Loucy (cell line): ENCODE measurements at regions not wholly inside any gene's neighbourhood (a gene's known extent, or its start where the extent isn't known, plus 50 kb on each side); places are given as distances from the start of the nearest gene placed in this dataset.

Experiments
- H2AFZ ChIP-seq: fragments of 200-600 bp; sonication (generic); 2 replicates; pipeline ENCODE4 v1.6.0; 2016; ENCODE audit warnings: antibody characterized with exemption, mild to moderate bottlenecking, low read length, moderate library complexity
- H3F3A ChIP-seq: fragments of 200-600 bp; 2 replicates; pipeline ENCODE4 v1.6.0; 2016; ENCODE audit warnings: antibody characterized with exemption, low read depth, mild to moderate bottlenecking
- H3K27me3 ChIP-seq: fragments of 200-600 bp; sonication (generic); 2 replicates; pipeline ENCODE4 v1.6.1; 2014; ENCODE audit warnings: low read length, mild to moderate bottlenecking; ENCODE audit not compliant: insufficient read depth, poor library complexity, severe bottlenecking
- H3K36me3 ChIP-seq: fragments of 200-600 bp; sonication (generic); 2 replicates; pipeline ENCODE4 v1.6.1; 2016; ENCODE audit warnings: low read length; ENCODE audit not compliant: insufficient read depth
- H3K4me1 ChIP-seq: fragments of 200-600 bp; sonication (generic); 2 replicates; pipeline ENCODE4 v1.5.1; 2014; ENCODE audit warnings: low read length, mild to moderate bottlenecking; ENCODE audit not compliant: insufficient read depth, poor library complexity, severe bottlenecking
- H3K4me2 ChIP-seq: fragments of 200-600 bp; sonication (generic); 2 replicates; pipeline ENCODE4 v1.6.0; 2014; ENCODE audit warnings: antibody characterized with exemption, low read length, low read depth, mild to moderate bottlenecking; ENCODE audit not compliant: poor library complexity, severe bottlenecking
- H3K4me3 ChIP-seq: fragments of 200-600 bp; sonication (generic); 2 replicates; pipeline ENCODE4 v1.5.1; 2014; ENCODE audit warnings: low read length, mild to moderate bottlenecking, mixed read lengths; ENCODE audit not compliant: poor library complexity, severe bottlenecking
- H3K79me2 ChIP-seq: fragments of 200-600 bp; sonication (generic); 2 replicates; pipeline ENCODE4 v1.6.1; 2014; ENCODE audit warnings: low read length; ENCODE audit not compliant: insufficient read depth
- H3K9ac ChIP-seq: fragments of 200-600 bp; sonication (generic); 2 replicates; pipeline ENCODE4 v1.6.0; 2014; ENCODE audit warnings: mild to moderate bottlenecking, low read depth, low read length, moderate library complexity; ENCODE audit not compliant: poor library complexity, severe bottlenecking
- H3K9me2 ChIP-seq: fragments of 200-600 bp; sonication (generic); replicated peaks from 2 replicates; pipeline ENCODE4 v1.6.1; 2016; ENCODE audit warnings: low read depth, low read length, mixed read lengths
- H3K9me3 ChIP-seq: fragments of 200-600 bp; sonication (generic); 2 replicates; pipeline ENCODE4 v1.6.1; 2014; ENCODE audit warnings: mild to moderate bottlenecking, antibody characterized with exemption, low read length, low read depth; ENCODE audit not compliant: insufficient read depth
- H4K20me1 ChIP-seq: fragments of 200-600 bp; sonication (generic); 2 replicates; pipeline ENCODE4 v1.6.0; 2014; ENCODE audit warnings: antibody characterized with exemption, low read length, mild to moderate bottlenecking; ENCODE audit not compliant: insufficient read depth, poor library complexity, severe bottlenecking
- EZH2phosphoT487 ChIP-seq: fragments of 200-600 bp; IDR thresholded peaks from 2 replicates; pipeline ENCODE4 v1.6.1; 2018; ENCODE audit warnings: antibody characterized with exemption, mild to moderate bottlenecking, moderate library complexity, borderline replicate concordance
- TF ChIP-seq, protein P1 (sequence below): fragments of 200-600 bp; sonication (generic); conservative IDR thresholded peaks from 2 replicates; pipeline ENCODE4 v1.5.1; 2014; ENCODE audit warnings: mild to moderate bottlenecking, antibody characterized with exemption, low read length

DNA sequence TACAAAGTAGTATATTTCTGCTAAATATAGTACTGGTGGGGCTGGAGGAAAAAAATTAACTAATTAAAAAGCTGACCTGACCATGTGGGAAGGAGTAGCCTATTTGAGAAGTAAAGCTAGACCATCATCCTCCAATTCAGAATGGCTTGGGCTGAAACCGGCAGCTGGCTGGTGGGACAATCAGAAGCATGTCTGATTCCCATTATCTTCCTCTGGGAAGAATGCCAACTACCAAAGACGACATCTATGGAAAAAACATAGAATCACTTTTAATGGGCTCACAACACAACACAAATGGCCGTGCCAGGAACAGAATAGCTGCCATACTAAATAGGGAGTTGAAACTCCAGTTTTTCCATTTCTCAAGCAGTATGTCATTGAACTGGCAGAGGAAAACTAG lies 120.4 kb upstream of the FREM2 start:
- Histone ChIP-seq H3K4me1 (no peaks in the 10 kb centered on the region), H3K9me3 (no peaks in the 10 kb centered on the region), H2AFZ (no peak overlapping the region), H3F3A (no peaks in the 10 kb centered on the region), H3K9me2 (no peaks in the 10 kb centered on the region), H3K4me3 (no peak overlapping the region), H3K9ac (no peak overlapping the region), H3K36me3 (no peaks in the 10 kb centered on the region), H3K4me2 (no peak overlapping the region), H4K20me1 (no peaks in the 10 kb centered on the region), H3K79me2 (no peaks in the 10 kb centered on the region), H3K27me3 (no peaks in the 10 kb centered on the region)
- TF ChIP-seq, protein P1, sequence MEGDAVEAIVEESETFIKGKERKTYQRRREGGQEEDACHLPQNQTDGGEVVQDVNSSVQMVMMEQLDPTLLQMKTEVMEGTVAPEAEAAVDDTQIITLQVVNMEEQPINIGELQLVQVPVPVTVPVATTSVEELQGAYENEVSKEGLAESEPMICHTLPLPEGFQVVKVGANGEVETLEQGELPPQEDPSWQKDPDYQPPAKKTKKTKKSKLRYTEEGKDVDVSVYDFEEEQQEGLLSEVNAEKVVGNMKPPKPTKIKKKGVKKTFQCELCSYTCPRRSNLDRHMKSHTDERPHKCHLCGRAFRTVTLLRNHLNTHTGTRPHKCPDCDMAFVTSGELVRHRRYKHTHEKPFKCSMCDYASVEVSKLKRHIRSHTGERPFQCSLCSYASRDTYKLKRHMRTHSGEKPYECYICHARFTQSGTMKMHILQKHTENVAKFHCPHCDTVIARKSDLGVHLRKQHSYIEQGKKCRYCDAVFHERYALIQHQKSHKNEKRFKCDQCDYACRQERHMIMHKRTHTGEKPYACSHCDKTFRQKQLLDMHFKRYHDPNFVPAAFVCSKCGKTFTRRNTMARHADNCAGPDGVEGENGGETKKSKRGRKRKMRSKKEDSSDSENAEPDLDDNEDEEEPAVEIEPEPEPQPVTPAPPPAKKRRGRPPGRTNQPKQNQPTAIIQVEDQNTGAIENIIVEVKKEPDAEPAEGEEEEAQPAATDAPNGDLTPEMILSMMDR: no peak
- TF ChIP-seq EZH2phosphoT487: no peak

DNA sequence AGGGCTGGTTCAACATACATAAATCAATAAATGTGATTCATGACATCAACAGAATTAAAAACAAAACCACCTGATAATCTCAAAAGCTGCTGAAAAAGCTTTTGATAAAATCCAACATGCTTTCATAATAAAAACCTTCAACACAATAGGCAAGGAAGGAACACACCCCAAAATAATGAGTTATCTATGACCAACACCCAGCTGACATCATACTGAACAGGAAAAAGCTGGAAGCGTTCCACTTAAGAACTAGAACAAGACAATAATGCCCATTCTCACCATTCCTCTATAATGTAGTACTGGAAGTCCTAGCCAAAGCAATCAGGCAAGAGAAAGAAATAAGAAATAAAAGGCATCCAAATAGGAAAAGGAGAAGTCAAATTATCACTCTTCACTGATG lies 116.2 kb upstream of the FREM2 start:
- TF ChIP-seq, protein P1: no peak
- no peak for TF ChIP-seq EZH2phosphoT487
- Histone ChIP-seq H3K36me3 (no peaks in the 10 kb centered on the region), H3K9me3 (no peaks in the 10 kb centered on the region), H3K9ac (no peak overlapping the region), H3K4me1 (no peaks in the 10 kb centered on the region), H3K9me2 (no peaks in the 10 kb centered on the region), H3K79me2 (no peaks in the 10 kb centered on the region), H3K4me2 (no peak overlapping the region), H3F3A (no peaks in the 10 kb centered on the region), H3K27me3 (no peaks in the 10 kb centered on the region), H3K4me3 (no peak overlapping the region), H2AFZ (no peak overlapping the region), H4K20me1 (no peaks in the 10 kb centered on the region)

DNA sequence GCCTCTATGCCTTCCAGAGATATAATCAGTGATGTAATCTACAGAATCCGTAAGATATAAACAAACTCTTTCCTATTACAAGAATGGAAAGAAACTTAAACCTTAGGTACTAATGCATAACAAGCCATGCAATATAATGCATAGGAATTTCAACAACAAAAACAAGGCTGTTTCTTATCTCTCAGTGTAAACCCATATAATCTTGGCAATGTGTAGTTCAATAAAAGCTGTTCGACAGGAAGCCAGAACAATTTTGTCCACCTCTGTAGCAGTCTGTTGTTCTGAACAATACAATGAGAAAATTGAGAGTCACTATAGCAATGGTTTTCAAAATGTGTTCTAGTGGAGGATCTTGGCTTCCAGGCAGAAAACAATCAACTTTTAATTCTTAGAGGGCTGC lies 111.5 kb upstream of the FREM2 start:
- Histone ChIP-seq H3K4me1 (no peaks in the 10 kb centered on the region), H3K27me3 (no peaks in the 10 kb centered on the region), H2AFZ (no peak overlapping the region), H3K4me2 (no peak overlapping the region), H3F3A (no peaks in the 10 kb centered on the region), H3K79me2 (no peaks in the 10 kb centered on the region), H3K9me2 (no peaks in the 10 kb centered on the region), H4K20me1 (no peaks in the 10 kb centered on the region), H3K4me3 (no peak overlapping the region), H3K9me3 (no peaks in the 10 kb centered on the region), H3K36me3 (no peaks in the 10 kb centered on the region), H3K9ac (no peak overlapping the region)
- TF ChIP-seq, protein P1: no peak
- TF ChIP-seq EZH2phosphoT487: no peak
